ENCODE measurements at regions not wholly inside any gene's neighbourhood (a gene's known extent, or its start where the extent isn't known, plus 50 kb on each side); places are given as distances from the start of the nearest gene placed in this dataset.

DNA sequence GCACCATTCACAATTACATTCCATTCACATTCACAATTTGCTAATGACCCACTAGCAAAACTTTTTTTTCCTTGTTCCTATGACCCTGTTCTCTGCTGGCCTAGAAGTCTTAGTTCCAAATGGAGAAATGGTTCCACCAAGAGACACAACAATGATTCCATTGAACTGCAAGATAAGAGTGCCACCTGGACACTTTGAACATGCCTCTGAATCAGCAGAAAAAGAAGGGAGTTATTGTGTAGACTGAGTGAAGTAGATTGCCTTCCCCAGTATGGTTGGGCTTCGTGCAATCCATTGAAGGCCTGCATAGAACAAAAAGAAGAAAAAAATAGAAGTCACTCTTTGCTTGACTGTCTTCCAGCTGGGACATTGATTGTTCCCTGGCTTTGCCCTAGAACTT, 133.8 kb upstream of the PMCH start:
- TF ChIP-seq HDGF (IDR thresholded peaks at IDR 0.05; ENCODE audit: borderline replicate concordance) = no peak
- no peak for TF ChIP-seq ELF4 (IDR thresholded peaks at IDR 0.05)
- TF ChIP-seq SUZ12 (IDR thresholded peaks at IDR 0.05) = no peak
- TF ChIP-seq NFRKB (IDR thresholded peaks at IDR 0.05) = no peak
- no peak for TF ChIP-seq BHLHE40 (IDR thresholded peaks at IDR 0.05; ENCODE audit: borderline replicate concordance)
- no peak for TF ChIP-seq L3MBTL2 (conservative IDR thresholded peaks at IDR 0.05)
- no peak for TF ChIP-seq FOXM1 (IDR thresholded peaks at IDR 0.05; ENCODE audit: borderline replicate concordance)
- no peak for TF ChIP-seq TARDBP (IDR thresholded peaks at IDR 0.05)
- no peak for TF ChIP-seq FOXA1 (IDR thresholded peaks at IDR 0.05)

Data from HEK293T (cell line).